IMR-90 (cell line): ENCODE measurements at regions not wholly inside any gene's neighbourhood (a gene's known extent, or its start where the extent isn't known, plus 50 kb on each side); places are given as distances from the start of the nearest gene placed in this dataset.

ENCODE experiments used
- ATAC-seq: fragments of 200-7000 bp; cut with Tn5 transposase; 2 replicates; pipeline ENCODE4 v1.9.1; 2020; ENCODE audit warnings: low read depth, mild to moderate bottlenecking, moderate library complexity
- BruUV-seq: library from RNA; stranded (reverse); fragments of 400-500 nt; replicated peaks from 2 replicates; lab custom pipeline; 2021; lab: Mats Ljungman, UMichigan
- CTCF ChIA-PET: fragments of 300-600 bp; formaldehyde crosslinking; extraction: SDS; loops from one replicate; lab custom pipeline; 2021; ENCODE audit warnings: antibody characterized with exemption; lab: Yijun Ruan, JAX
- POLR2A ChIA-PET: fragments of 300-600 bp; sonication (Branson Sonifier 250); formaldehyde crosslinking; loops from one replicate; lab custom pipeline; 2022; ENCODE audit warnings: antibody characterized with exemption; ENCODE audit not compliant: unreplicated experiment; lab: Charles Lee
- DNase-seq: peaks from one replicate; pipeline ENCODE4 v3.0.0; 2013
- H2AFZ ChIP-seq: replicated peaks from 2 replicates; pipeline ENCODE3; 2013; ENCODE audit warnings: low read length, mild to moderate bottlenecking; ENCODE audit not compliant: poor library complexity
- H2AK5ac ChIP-seq: 2 replicates; pipeline ENCODE4 v1.6.1; 2013; ENCODE audit warnings: low read depth, low read length, inconsistent platforms
- H2AK9ac ChIP-seq: replicated peaks from 2 replicates; pipeline ENCODE3; 2013; ENCODE audit warnings: mild to moderate bottlenecking, low read depth, low read length, moderate library complexity; ENCODE audit not compliant: poor library complexity
- H2BK120ac ChIP-seq: 2 replicates; pipeline ENCODE4 v1.6.1; 2013; ENCODE audit warnings: low read depth, low read length, inconsistent platforms
- H2BK15ac ChIP-seq: 3 replicates; pipeline ENCODE4 v1.6.1; 2013; ENCODE audit warnings: low read depth, low read length, inconsistent platforms
- H2BK20ac ChIP-seq: 2 replicates; pipeline ENCODE4 v1.6.1; 2013; ENCODE audit warnings: low read depth, mild to moderate bottlenecking, inconsistent platforms, low read length, moderate library complexity
- H2BK5ac ChIP-seq: 2 replicates; pipeline ENCODE4 v1.6.1; 2013; ENCODE audit warnings: mild to moderate bottlenecking, low read depth, low read length, inconsistent platforms; ENCODE audit not compliant: poor library complexity, severe bottlenecking
- H3K14ac ChIP-seq: replicated peaks from 2 replicates; pipeline ENCODE4 v1.6.1; 2013; ENCODE audit warnings: low read depth, low read length, inconsistent platforms
- H3K18ac ChIP-seq: 2 replicates; pipeline ENCODE4 v1.6.1; 2013; ENCODE audit warnings: low read depth, low read length, control low read depth
- H3K23ac ChIP-seq: 2 replicates; pipeline ENCODE4 v1.6.1; 2013; ENCODE audit warnings: low read depth, low read length, inconsistent platforms
- H3K27ac ChIP-seq: 2 replicates; pipeline ENCODE4 v1.5.1; 2013; ENCODE audit warnings: mild to moderate bottlenecking, control low read depth, low read length; ENCODE audit not compliant: insufficient read depth
- H3K27me3 ChIP-seq: 2 replicates; pipeline ENCODE4 v1.6.1; 2013; ENCODE audit warnings: low read length; ENCODE audit not compliant: control insufficient read depth, insufficient read depth
- H3K36me3 ChIP-seq: 2 replicates; pipeline ENCODE4 v1.6.1; 2013; ENCODE audit warnings: low read length, mixed read lengths; ENCODE audit not compliant: control insufficient read depth, insufficient read depth
- H3K4ac ChIP-seq: 2 replicates; pipeline ENCODE4 v1.6.1; 2013; ENCODE audit warnings: low read depth, low read length, inconsistent platforms
- H3K4me1 ChIP-seq: 2 replicates; pipeline ENCODE4 v1.6.1; 2013; ENCODE audit warnings: low read length, mixed read lengths; ENCODE audit not compliant: control insufficient read depth, insufficient read depth
- H3K4me2 ChIP-seq: 2 replicates; pipeline ENCODE4 v1.6.1; 2013; ENCODE audit warnings: low read depth, mild to moderate bottlenecking, control low read depth, low read length, moderate library complexity
- H3K4me3 ChIP-seq: 2 replicates; pipeline ENCODE4 v1.5.1; 2013; ENCODE audit warnings: low read depth, mild to moderate bottlenecking, control low read depth, low read length, moderate library complexity; ENCODE audit not compliant: insufficient read depth
- H3K56ac ChIP-seq: 2 replicates; pipeline ENCODE4 v1.6.1; 2013; ENCODE audit warnings: low read length, inconsistent platforms; ENCODE audit not compliant: insufficient read depth; ENCODE audit errors: extremely low read depth
- H3K79me1 ChIP-seq, 2 experiments: 2 replicates each; pipeline ENCODE4 v1.6.1; 2013; ENCODE audit warnings: low read length in 2 of 2, inconsistent platforms in 1 of 2, low read depth in 1 of 2
- H3K9ac ChIP-seq: 2 replicates; pipeline ENCODE4 v1.6.1; 2013; ENCODE audit warnings: low read depth, low read length, control low read depth
- H3K9me1 ChIP-seq: 2 replicates; pipeline ENCODE4 v1.6.1; 2013; ENCODE audit warnings: low read length, inconsistent platforms; ENCODE audit not compliant: insufficient read depth
- H3K9me3 ChIP-seq: 2 replicates; pipeline ENCODE4 v1.6.1; 2013; ENCODE audit warnings: low read length; ENCODE audit not compliant: control insufficient read depth, insufficient read depth
- H4K20me1 ChIP-seq: 2 replicates; pipeline ENCODE4 v1.6.1; 2013; ENCODE audit warnings: low read length, inconsistent platforms; ENCODE audit not compliant: insufficient read depth
- H4K5ac ChIP-seq: 2 replicates; pipeline ENCODE4 v1.6.1; 2013; ENCODE audit warnings: mild to moderate bottlenecking, low read depth, low read length, control low read depth
- H4K8ac ChIP-seq, 2 experiments: 2 replicates each; pipeline ENCODE4 v1.6.1; 2013; ENCODE audit warnings: low read depth in 2 of 2, low read length in 2 of 2, control low read depth in 1 of 2, inconsistent platforms in 1 of 2
- H4K91ac ChIP-seq: 2 replicates; pipeline ENCODE4 v1.6.1; 2013; ENCODE audit warnings: low read depth, low read length, inconsistent platforms; ENCODE audit not compliant: insufficient read depth
- CEBPB ChIP-seq: IDR thresholded peaks from 2 replicates; pipeline ENCODE4 v1.6.1; 2012; ENCODE audit warnings: low read depth, low read length, improper control_type of control experiment
- CHD1 ChIP-seq: IDR thresholded peaks from 2 replicates; pipeline ENCODE4 v1.6.1; 2012; ENCODE audit warnings: low read depth, low read length, improper control_type of control experiment
- RFX5 ChIP-seq: IDR thresholded peaks from 2 replicates; pipeline ENCODE4 v1.8.0; 2012; ENCODE audit warnings: low read depth, mild to moderate bottlenecking, low read length, moderate library complexity
- SMC3 ChIP-seq: fragments of 150-350 bp; IDR thresholded peaks from 2 replicates; pipeline ENCODE4 v1.6.1; 2016; ENCODE audit warnings: low read depth, mild to moderate bottlenecking, antibody characterized with exemption, low read length, moderate library complexity
- WGBS, 2 experiments: methylation state at CpG; one replicate each; pipeline versions ENCODE4 v1.1.5 to v1.1.7; 2013; ENCODE audit warnings: missing lambda C conversion rate in 2 of 2; ENCODE audit not compliant: insufficient read length in 1 of 2; ENCODE audit errors: extremely low coverage in 2 of 2; 5-methylcytosine and 5-hydroxymethylcytosine counted together
- dilution Hi-C: fragments of 300-500 bp; cut with HindIII; formaldehyde crosslinking; loops from one replicate; pipeline ENCODE4 v1.14.3; 2018; ENCODE audit warnings: low sequenced_read_pairs; ENCODE audit not compliant: unreplicated experiment
- in situ Hi-C: fragments of 300-500 bp; cut with MboI; formaldehyde crosslinking; loops from 3 replicates; pipeline ENCODE4 v1.14.3; 2019; ENCODE audit warnings: low sequenced_read_pairs, inconsistent platforms, mixed read lengths
- intact Hi-C: fragments of 100-400 bp; cut with micrococcal nuclease; formaldehyde crosslinking; loops from 2 replicates; pipeline ENCODE4 v1.10.0; 2022
- TF ChIP-seq, protein P1 (sequence below): fragments of 150-350 bp; IDR thresholded peaks from 2 replicates; pipeline ENCODE4 v1.6.1; 2016; ENCODE audit warnings: low read depth, mild to moderate bottlenecking, low read length, moderate library complexity, borderline replicate concordance
- TF ChIP-seq, protein P2 (sequence below): conservative IDR thresholded peaks from 2 replicates; pipeline ENCODE4 v1.5.1; 2012; ENCODE audit warnings: mild to moderate bottlenecking, low read depth, low read length, improper control_type of control experiment

DNA sequence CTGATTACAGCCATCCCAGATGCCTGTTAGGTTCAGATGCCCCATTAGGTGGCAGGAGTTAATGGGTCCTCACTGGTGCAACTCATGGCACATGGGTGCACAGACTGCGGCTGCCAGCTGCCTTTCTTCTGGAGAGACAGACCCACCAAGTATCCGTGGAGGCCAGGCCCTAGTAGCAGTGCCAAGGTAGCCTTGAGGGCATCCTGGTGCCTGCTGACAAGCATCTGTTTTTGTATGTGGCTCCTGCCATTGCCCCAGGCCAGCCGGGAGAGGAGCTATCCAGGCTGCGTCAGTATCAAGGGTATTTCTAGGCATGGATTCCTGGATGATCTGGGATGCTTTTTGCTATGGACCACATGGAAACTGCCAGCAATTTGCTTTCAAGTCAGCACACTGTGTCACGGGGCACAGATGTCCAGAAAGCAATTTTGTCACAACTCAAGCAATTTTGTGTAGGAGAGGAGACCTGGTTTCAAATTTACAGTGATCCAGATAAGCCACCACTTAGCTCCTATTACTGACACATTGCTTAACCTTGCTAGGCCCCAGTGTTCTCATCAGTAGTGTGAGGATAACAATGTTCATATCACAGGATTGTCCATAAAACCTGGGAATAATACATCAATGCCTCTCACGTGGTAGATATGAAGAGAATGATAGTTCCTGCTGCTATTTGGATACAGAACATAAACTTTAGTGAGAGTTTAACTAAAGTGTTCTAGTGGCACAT, 815.1 kb upstream of the RAB6C start:
- no peak overlapping the region for H3K14ac ChIP-seq
- dilution Hi-C loops (no loop called here), in situ Hi-C loops (no loop called here), intact Hi-C loops (no loop called here)
- WGBS, 2 experiments: no CpG with 5 or more reads among the region's 6 CpGs
- no peak overlapping the region for H3K27ac ChIP-seq
- no peak overlapping the region for H3K4ac ChIP-seq
- TF ChIP-seq CEBPB: no peak
- no peak for TF ChIP-seq SMC3
- TF ChIP-seq CHD1: no peak
- TF ChIP-seq, protein P1, sequence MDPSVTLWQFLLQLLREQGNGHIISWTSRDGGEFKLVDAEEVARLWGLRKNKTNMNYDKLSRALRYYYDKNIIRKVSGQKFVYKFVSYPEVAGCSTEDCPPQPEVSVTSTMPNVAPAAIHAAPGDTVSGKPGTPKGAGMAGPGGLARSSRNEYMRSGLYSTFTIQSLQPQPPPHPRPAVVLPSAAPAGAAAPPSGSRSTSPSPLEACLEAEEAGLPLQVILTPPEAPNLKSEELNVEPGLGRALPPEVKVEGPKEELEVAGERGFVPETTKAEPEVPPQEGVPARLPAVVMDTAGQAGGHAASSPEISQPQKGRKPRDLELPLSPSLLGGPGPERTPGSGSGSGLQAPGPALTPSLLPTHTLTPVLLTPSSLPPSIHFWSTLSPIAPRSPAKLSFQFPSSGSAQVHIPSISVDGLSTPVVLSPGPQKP: no peak
- TF ChIP-seq, protein P2, sequence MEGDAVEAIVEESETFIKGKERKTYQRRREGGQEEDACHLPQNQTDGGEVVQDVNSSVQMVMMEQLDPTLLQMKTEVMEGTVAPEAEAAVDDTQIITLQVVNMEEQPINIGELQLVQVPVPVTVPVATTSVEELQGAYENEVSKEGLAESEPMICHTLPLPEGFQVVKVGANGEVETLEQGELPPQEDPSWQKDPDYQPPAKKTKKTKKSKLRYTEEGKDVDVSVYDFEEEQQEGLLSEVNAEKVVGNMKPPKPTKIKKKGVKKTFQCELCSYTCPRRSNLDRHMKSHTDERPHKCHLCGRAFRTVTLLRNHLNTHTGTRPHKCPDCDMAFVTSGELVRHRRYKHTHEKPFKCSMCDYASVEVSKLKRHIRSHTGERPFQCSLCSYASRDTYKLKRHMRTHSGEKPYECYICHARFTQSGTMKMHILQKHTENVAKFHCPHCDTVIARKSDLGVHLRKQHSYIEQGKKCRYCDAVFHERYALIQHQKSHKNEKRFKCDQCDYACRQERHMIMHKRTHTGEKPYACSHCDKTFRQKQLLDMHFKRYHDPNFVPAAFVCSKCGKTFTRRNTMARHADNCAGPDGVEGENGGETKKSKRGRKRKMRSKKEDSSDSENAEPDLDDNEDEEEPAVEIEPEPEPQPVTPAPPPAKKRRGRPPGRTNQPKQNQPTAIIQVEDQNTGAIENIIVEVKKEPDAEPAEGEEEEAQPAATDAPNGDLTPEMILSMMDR: no peak
- TF ChIP-seq RFX5: no peak
- POLR2A ChIA-PET: no interaction called here
- H3K56ac ChIP-seq: no peak overlapping the region
- no peak overlapping the region for H2BK15ac ChIP-seq
- no peak overlapping the region for H3K4me2 ChIP-seq
- no peak overlapping the region for H3K4me3 ChIP-seq
- H3K79me1 ChIP-seq: no peaks in the 10 kb centered on the region
- H3K27me3 ChIP-seq: no peaks in the 10 kb centered on the region
- H3K9me1 ChIP-seq: no peaks in the 10 kb centered on the region
- ATAC-seq (no peak), DNase-seq (no peak)
- H3K9ac ChIP-seq: no peak overlapping the region
- H3K18ac ChIP-seq: no peak overlapping the region
- BruUV-seq: no TSS peak
- no peak overlapping the region for H2AK5ac ChIP-seq
- no peak overlapping the region for H3K23ac ChIP-seq
- H4K5ac ChIP-seq: no peak overlapping the region
- H3K4me1 ChIP-seq: no peaks in the 10 kb centered on the region
- CTCF ChIA-PET: no interaction called here
- no peak overlapping the region for H2AFZ ChIP-seq
- no peak overlapping the region for H2BK120ac ChIP-seq
- H4K8ac ChIP-seq: no peak overlapping the region
- H4K20me1 ChIP-seq: no peaks in the 10 kb centered on the region
- H4K91ac ChIP-seq: no peak overlapping the region
- no peaks in the 10 kb centered on the region for H3K36me3 ChIP-seq
- H2BK20ac ChIP-seq: no peak overlapping the region
- H2AK9ac ChIP-seq: no peak overlapping the region
- peaks cover 2% of the 10 kb centered on the region; the same call in 1 of the 2 replicates for H3K9me3 ChIP-seq
- H2BK5ac ChIP-seq: no peak overlapping the region
